Chondrocyte (in vitro differentiated cells): ENCODE measurements at regions not wholly inside any gene's neighbourhood (a gene's known extent, or its start where the extent isn't known, plus 50 kb on each side); places are given as distances from the start of the nearest gene placed in this dataset.
A peak's percentile ranks its signal among the peaks of the same experiment; 100 is the strongest.

ENCODE experiments used
- DNase-seq: peaks from one replicate; pipeline ENCODE4 v3.0.0; 2021; ENCODE audit warnings: mixed read lengths, low spot score
- H3K27ac Mint-ChIP-seq: one replicate; pipeline ENCODE4 v1.8.0; 2021; ENCODE audit warnings: mild to moderate bottlenecking, moderate library complexity, mixed read lengths; ENCODE audit not compliant: unreplicated experiment
- H3K27me3 Mint-ChIP-seq: 2 replicates; pipeline ENCODE4 v1.8.0; 2021; ENCODE audit warnings: low read depth, mixed read lengths
- H3K36me3 Mint-ChIP-seq: 2 replicates; pipeline ENCODE4 v1.8.0; 2021; ENCODE audit warnings: low read depth, mixed read lengths
- H3K4me1 Mint-ChIP-seq: 2 replicates; pipeline ENCODE4 v1.8.0; 2021; ENCODE audit warnings: low read depth, mild to moderate bottlenecking, mixed read lengths
- H3K4me3 Mint-ChIP-seq: one replicate; pipeline ENCODE4 v1.8.0; 2021; ENCODE audit warnings: mild to moderate bottlenecking, moderate library complexity, mixed read lengths; ENCODE audit not compliant: unreplicated experiment
- H3K9me3 Mint-ChIP-seq: 2 replicates; pipeline ENCODE4 v1.8.0; 2021; ENCODE audit warnings: low read depth, mixed read lengths
- CTCF ChIP-seq: fragments of 200-600 bp; sonication (generic); IDR thresholded peaks from 2 replicates; pipeline ENCODE4 v1.5.0; 2021; ENCODE audit warnings: antibody characterized with exemption, mild to moderate bottlenecking, moderate library complexity

DNA sequence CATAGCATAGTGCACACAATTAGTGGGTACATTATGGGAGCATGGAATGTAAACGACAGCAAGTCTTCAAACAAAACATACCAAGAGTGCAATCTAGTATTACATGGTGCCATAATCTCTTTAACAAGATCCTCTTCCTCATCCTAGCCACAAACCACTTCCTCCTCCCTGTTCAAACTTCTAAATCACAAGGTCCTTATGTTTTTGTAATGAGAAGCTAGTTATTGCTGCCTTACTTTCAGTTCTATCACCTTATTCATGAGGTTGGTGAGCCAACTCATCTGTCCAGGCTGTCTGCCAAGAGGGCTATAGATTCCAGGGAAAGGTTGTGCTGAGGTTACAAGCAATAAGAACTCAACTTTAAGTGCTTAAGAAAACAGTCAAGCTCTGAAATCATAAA lies 195.4 kb upstream of the ARHGAP20 start:
- Mint-ChIP-seq H3K4me1 (peaks cover 13% of the 10 kb centered on the region), H3K4me3 (no peak overlapping the region), H3K36me3 (no peaks in the 10 kb centered on the region), H3K9me3 (no peaks in the 10 kb centered on the region), H3K27ac (peak overlapping the region; percentile 32), H3K27me3 (peaks cover 10% of the 10 kb centered on the region)
- DNase-seq, result no peak
- no peak for TF ChIP-seq CTCF

GRCh38 chr11:110903830-110904229 lies 191.6 kb upstream of the ARHGAP20 start:
- no peak overlapping the region for H3K4me3 Mint-ChIP-seq
- no peak for TF ChIP-seq CTCF
- DNase-seq, result no peak
- H3K9me3 Mint-ChIP-seq, result no peaks in the 10 kb centered on the region
- no peaks in the 10 kb centered on the region for H3K36me3 Mint-ChIP-seq
- H3K27me3 Mint-ChIP-seq, result peaks cover 3% of the 10 kb centered on the region
- peaks cover 13% of the 10 kb centered on the region for H3K4me1 Mint-ChIP-seq
- H3K27ac Mint-ChIP-seq, result no peak overlapping the region

- Mint-ChIP-seq H3K27me3 (peaks cover 3% of the 10 kb centered on the region), H3K4me1 (peaks cover 13% of the 10 kb centered on the region), H3K9me3 (no peaks in the 10 kb centered on the region), H3K36me3 (no peaks in the 10 kb centered on the region), H3K4me3 (no peak overlapping the region), H3K27ac (no peak overlapping the region)
- no peak for TF ChIP-seq CTCF
- no peak for DNase-seq
Observed at GRCh38 chr11:110903378-110903777, 191.1 kb upstream of the ARHGAP20 start.

GRCh38 chr11:110901441-110901840 lies 189.2 kb upstream of the ARHGAP20 start:
- Mint-ChIP-seq H3K27me3 (peaks cover 3% of the 10 kb centered on the region), H3K36me3 (no peaks in the 10 kb centered on the region), H3K4me3 (no peak overlapping the region), H3K9me3 (no peaks in the 10 kb centered on the region), H3K4me1 (peaks cover 3% of the 10 kb centered on the region), H3K27ac (no peak overlapping the region)
- no peak for TF ChIP-seq CTCF
- no peak for DNase-seq

DNA sequence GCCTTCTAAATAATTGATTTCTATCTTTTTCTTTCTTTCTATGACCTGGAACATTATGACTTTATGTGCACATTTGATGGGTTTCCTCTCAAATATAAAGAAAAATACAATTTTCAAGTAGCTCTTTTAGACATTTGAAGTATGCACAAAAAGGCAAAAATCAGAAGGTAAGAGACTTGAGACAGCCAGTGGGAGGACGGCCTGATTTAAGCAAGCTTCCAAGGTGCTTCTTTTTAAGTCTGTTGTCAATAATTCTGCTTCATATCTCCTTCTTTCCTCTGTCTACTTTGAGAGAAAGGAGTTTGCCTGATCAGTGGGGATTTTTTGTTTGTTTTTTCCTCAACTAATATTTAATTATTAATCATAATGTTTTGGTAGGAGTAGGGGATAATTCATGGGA lies 188.2 kb upstream of the ARHGAP20 start:
- H3K4me1 Mint-ChIP-seq, result peaks cover 7% of the 10 kb centered on the region
- TF ChIP-seq CTCF, result no peak
- no peaks in the 10 kb centered on the region for H3K36me3 Mint-ChIP-seq
- H3K27ac Mint-ChIP-seq, result no peak overlapping the region
- no peak overlapping the region for H3K4me3 Mint-ChIP-seq
- H3K27me3 Mint-ChIP-seq, result peaks cover 3% of the 10 kb centered on the region
- no peaks in the 10 kb centered on the region for H3K9me3 Mint-ChIP-seq
- DNase-seq, result no peak
